ENCODE measurements at regions not wholly inside any gene's neighbourhood (a gene's known extent, or its start where the extent isn't known, plus 50 kb on each side); places are given as distances from the start of the nearest gene placed in this dataset.
"Not testable (repeated sequence)": the region's sequence is repeated elsewhere in the genome, so short reads cannot be mapped to it uniquely, and the experiment has no call there.

GRCh38 chrX:73963682-73964081 lies 111.2 kb upstream of the XIST start:
- H3K4me3 ChIP-seq (ENCODE audit: low read depth, low read length), result no peak overlapping the region
- no peak for TF ChIP-seq CTCF (IDR thresholded peaks at IDR 0.05; ENCODE audit: low read depth, low read length, missing control alignments)
- no peak for DNase-seq (ENCODE audit: low read depth)

GRCh38 chrX:73962948-73963347 lies 110.4 kb upstream of the XIST start:
- no peak for TF ChIP-seq CTCF (IDR thresholded peaks at IDR 0.05; ENCODE audit: low read depth, low read length, missing control alignments)
- H3K4me3 ChIP-seq (ENCODE audit: low read depth, low read length), result no peak overlapping the region
- DNase-seq (ENCODE audit: low read depth), result no peak

DNA sequence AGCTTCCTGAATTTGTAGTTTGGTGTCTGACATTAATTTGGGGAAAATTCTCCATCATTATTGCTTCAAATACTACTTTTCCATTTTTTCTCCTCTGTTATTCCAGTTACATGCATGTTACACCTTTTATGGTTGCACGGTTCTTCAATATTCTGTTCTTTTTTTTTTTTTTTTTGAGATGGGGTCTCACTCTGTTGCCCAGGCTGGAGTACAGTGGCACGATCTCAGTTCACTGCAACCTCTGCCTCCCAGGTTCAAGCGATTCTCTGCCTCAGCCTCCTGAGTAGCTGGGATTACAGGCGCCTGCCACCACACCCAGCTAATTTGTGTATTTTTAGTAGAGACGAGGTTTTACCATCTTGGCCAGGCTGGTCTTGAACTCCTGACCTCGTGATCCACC lies 109.4 kb upstream of the XIST start:
- not testable (repeated sequence) for H3K4me3 ChIP-seq (ENCODE audit: low read depth, low read length); DNase-seq (ENCODE audit: low read depth)

GRCh38 chrX:73944563-73944908 lies 92.0 kb upstream of the XIST start:
- DNase-seq (ENCODE audit: low read depth), result no peak
- TF ChIP-seq CTCF (IDR thresholded peaks at IDR 0.05; ENCODE audit: low read depth, low read length, missing control alignments), result no peak
- H3K4me3 ChIP-seq (ENCODE audit: low read depth, low read length), result peak overlapping the region; percentile 81

- H3K4me3 ChIP-seq (ENCODE audit: low read depth, low read length), result peak overlapping the region; percentile 81
- TF ChIP-seq CTCF (IDR thresholded peaks at IDR 0.05; ENCODE audit: low read depth, low read length, missing control alignments), result no peak
- DNase-seq (ENCODE audit: low read depth), result peak; percentile 62
Observed at GRCh38 chrX:73943693-73944562, 91.4 kb upstream of the XIST start.

GRCh38 chrX:73940893-73941470 lies 88.5 kb upstream of the XIST start:
- DNase-seq (ENCODE audit: low read depth), result no peak
- no peak overlapping the region for H3K4me3 ChIP-seq (ENCODE audit: low read depth, low read length)
- TF ChIP-seq CTCF (IDR thresholded peaks at IDR 0.05; ENCODE audit: low read depth, low read length, missing control alignments), result no peak

GRCh38 chrX:73937843-73938242 lies 85.3 kb upstream of the XIST start:
- not testable (repeated sequence) for DNase-seq (ENCODE audit: low read depth)

GRCh38 chrX:73932522-73932921 lies 80.0 kb upstream of the XIST start:
- no peak for DNase-seq (ENCODE audit: low read depth)
- TF ChIP-seq CTCF (IDR thresholded peaks at IDR 0.05; ENCODE audit: low read depth, low read length, missing control alignments), result no peak
- H3K4me3 ChIP-seq (ENCODE audit: low read depth, low read length), result no peak overlapping the region

More at GRCh38 chrX:73937843-73938242, 85.3 kb upstream of the XIST start:
- H3K4me3 ChIP-seq (ENCODE audit: low read depth, low read length), result not testable (repeated sequence)
